ENCODE measurements at regions not wholly inside any gene's neighbourhood (a gene's known extent, or its start where the extent isn't known, plus 50 kb on each side); places are given as distances from the start of the nearest gene placed in this dataset.

GRCh38 chr5:56286015-56286884, 53.1 kb upstream of the ANKRD55 start:
- no peak for DNase-seq (ENCODE audit: extremely low read depth in 1 of 4, low spot score in 3 of 4)
- no peaks in the 10 kb centered on the region for H3K27me3 ChIP-seq (ENCODE audit: control insufficient read depth in 2 of 2, insufficient read depth in 2 of 2, low read length in 2 of 2)
- POLR2A ChIA-PET, result no interaction called here
- CTCF ChIA-PET (ENCODE audit: low intra/inter-chr PET ratio), result no interaction called here
- no peaks in the 10 kb centered on the region for H3K9me1 ChIP-seq (ENCODE audit: control insufficient read depth, insufficient read depth, low read length)
- H3K4me2 ChIP-seq (ENCODE audit: insufficient read depth, low read length), result no peak overlapping the region
- no peaks in the 10 kb centered on the region for H3K79me2 ChIP-seq (ENCODE audit: control insufficient read depth, insufficient read depth, low read length)
- intact Hi-C loops (cut with micrococcal nuclease) (no loop called here), in situ Hi-C loops (cut with MboI) (no loop called here)
- BruUV-seq (replicated peaks), result no TSS peak
- no peak for TF ChIP-seq DIDO1 (tag; IDR thresholded peaks at IDR 0.05; ENCODE audit: low read depth)
- TF ChIP-seq SRSF3 (IDR thresholded peaks at IDR 0.05; ENCODE audit: insufficient read depth, low read length), result no peak
- no peak for TF ChIP-seq BCOR (IDR thresholded peaks at IDR 0.05)
- no peak for TF ChIP-seq FOXA1 (IDR thresholded peaks at IDR 0.05; ENCODE audit: borderline replicate concordance)
- TF ChIP-seq DLX4 (CRISPR knock-in tag; IDR thresholded peaks at IDR 0.05), result no peak
- TF ChIP-seq MLLT1 (IDR thresholded peaks at IDR 0.05), result no peak
- no peak for TF ChIP-seq L3MBTL2 (IDR thresholded peaks at IDR 0.05)
- TF ChIP-seq MCM7 (IDR thresholded peaks at IDR 0.05), result no peak
- no peak for TF ChIP-seq ZNF146 (CRISPR knock-in tag; IDR thresholded peaks at IDR 0.05; ENCODE audit: unreplicated experiment)
- no peak for TF ChIP-seq SNRNP70 (optimal IDR thresholded peaks at IDR 0.05; ENCODE audit: low read depth, low read length)
- no peak for TF ChIP-seq BRF2 (IDR thresholded peaks at IDR 0.05; ENCODE audit: borderline replicate concordance, insufficient read depth, insufficient read length)
- no peaks in the 10 kb centered on the region; the same call in 1 of the 2 replicates for H3K9me3 ChIP-seq (replicated peaks; ENCODE audit: control insufficient read depth, insufficient read depth, low read depth, low read length)
- peaks cover 9 to 33% of the 10 kb centered on the region in 2 experiments; a peak in 4 of 5 replicates for H3K4me1 ChIP-seq (replicated peaks in 1 of 2; ENCODE audit: control insufficient read depth in 2 of 2, insufficient read depth in 2 of 2, low read length in 2 of 2)
- no peak for FAIRE-seq
- WGBS (ENCODE audit: insufficient coverage, low coverage, missing lambda C conversion rate), result 95% methylated on average over 2 of the region's 2 CpGs
- H2AFZ ChIP-seq (ENCODE audit: low read depth, low read length), result no peak overlapping the region
- H3K36me3 ChIP-seq (ENCODE audit: control insufficient read depth, insufficient read depth, low read length), result no peaks in the 10 kb centered on the region
- no peak overlapping the region for H3K4me3 ChIP-seq
- no peak for ATAC-seq
- H3K9ac ChIP-seq (ENCODE audit: insufficient read depth in 1 of 2, low read depth in 2 of 2, low read length in 2 of 2), result no peak overlapping the region
- H3K27ac ChIP-seq (ENCODE audit: extremely low read depth, low read depth, low read length), result no peak overlapping the region
- no peaks in the 10 kb centered on the region for H4K20me1 ChIP-seq (replicated peaks; ENCODE audit: control insufficient read depth, insufficient read depth, low read length)

Data from K562 (cell line).